ENCODE measurements at regions not wholly inside any gene's neighbourhood (a gene's known extent, or its start where the extent isn't known, plus 50 kb on each side); places are given as distances from the start of the nearest gene placed in this dataset.

- intact Hi-C loops (cut with DNase I; ENCODE audit: low total_unique reads): no loop called here
- Histone ChIP-seq H3K36me3 (no peaks in the 10 kb centered on the region), H3K4me3 (no peak overlapping the region), H3K9me3 (peaks cover 0 to 5% of the 10 kb centered on the region in 2 donors), H3K27ac (no peak overlapping the region), H3K27me3 (no peaks in the 10 kb centered on the region), H3K4me1 (no peaks in the 10 kb centered on the region)
- no peak for DNase-seq (ENCODE audit: low spot score in 2 of 2)
- TF ChIP-seq CTCF (IDR thresholded peaks at IDR 0.05) (no peak), POLR2AphosphoS5 (IDR thresholded peaks at IDR 0.05) (no peak), POLR2A (IDR thresholded peaks at IDR 0.05) (no peak)
These were observed 138.8 kb upstream of the ZBED5 start for GRCh38 chr11:10996678-10997077.

- no peak for TF ChIP-seq POLR2AphosphoS5 (IDR thresholded peaks at IDR 0.05)
- no peak for TF ChIP-seq POLR2A (IDR thresholded peaks at IDR 0.05)
- no peaks in the 10 kb centered on the region for H3K27me3 ChIP-seq
- no peaks in the 10 kb centered on the region for H3K4me1 ChIP-seq
- no peaks in the 10 kb centered on the region for H3K36me3 ChIP-seq
- H3K9me3 ChIP-seq: peaks cover 0 to 5% of the 10 kb centered on the region in 2 donors
- H3K4me3 ChIP-seq: no peak overlapping the region
- intact Hi-C loops (cut with DNase I; ENCODE audit: low total_unique reads): loop anchor here (1.0 kb wide), 1 partner anchor 11 kb away; no protein-coding TSS in a partner anchor
- DNase-seq (ENCODE audit: low spot score in 2 of 2): no peak
- no peak overlapping the region for H3K27ac ChIP-seq
These were observed 135.8 kb upstream of the ZBED5 start for GRCh38 chr11:10993640-10994039.

- intact Hi-C loops (cut with DNase I; ENCODE audit: low total_unique reads): no loop called here
- TF ChIP-seq CTCF (IDR thresholded peaks at IDR 0.05) (no peak), POLR2A (IDR thresholded peaks at IDR 0.05) (no peak), POLR2AphosphoS5 (IDR thresholded peaks at IDR 0.05) (no peak)
- Histone ChIP-seq H3K36me3 (no peaks in the 10 kb centered on the region), H3K27me3 (no peaks in the 10 kb centered on the region), H3K27ac (no peak overlapping the region), H3K9me3 (peaks cover 0 to 5% of the 10 kb centered on the region in 2 donors), H3K4me3 (no peak overlapping the region), H3K4me1 (no peaks in the 10 kb centered on the region)
- no peak for DNase-seq (ENCODE audit: low spot score in 2 of 2)
These were observed 135.3 kb upstream of the ZBED5 start for GRCh38 chr11:10993186-10993585.

GRCh38 chr11:10991393-10991792 is 133.5 kb upstream of the ZBED5 start:
- TF ChIP-seq CTCF (IDR thresholded peaks at IDR 0.05): no peak
- TF ChIP-seq POLR2AphosphoS5 (IDR thresholded peaks at IDR 0.05): no peak
- TF ChIP-seq POLR2A (IDR thresholded peaks at IDR 0.05): no peak
- Histone ChIP-seq H3K36me3 (no peaks in the 10 kb centered on the region), H3K27ac (no peak overlapping the region), H3K4me3 (no peak overlapping the region), H3K27me3 (no peaks in the 10 kb centered on the region), H3K9me3 (peaks cover 0 to 5% of the 10 kb centered on the region in 2 donors), H3K4me1 (no peaks in the 10 kb centered on the region)
- no peak for DNase-seq (ENCODE audit: low spot score in 2 of 2)
- intact Hi-C loops (cut with DNase I; ENCODE audit: low total_unique reads): no loop called here

GRCh38 chr11:10990637-10991193 is 132.9 kb upstream of the ZBED5 start:
- H3K4me1 ChIP-seq: no peaks in the 10 kb centered on the region
- H3K9me3 ChIP-seq: peaks cover 0 to 5% of the 10 kb centered on the region in 2 donors
- no peak for TF ChIP-seq POLR2AphosphoS5 (IDR thresholded peaks at IDR 0.05)
- H3K4me3 ChIP-seq: no peak overlapping the region
- no peak for DNase-seq (ENCODE audit: low spot score in 2 of 2)
- H3K27me3 ChIP-seq: no peaks in the 10 kb centered on the region
- no peaks in the 10 kb centered on the region for H3K36me3 ChIP-seq
- no peak overlapping the region for H3K27ac ChIP-seq
- intact Hi-C loops (cut with DNase I; ENCODE audit: low total_unique reads): no loop called here

- Histone ChIP-seq H3K27ac (no peak overlapping the region), H3K36me3 (no peaks in the 10 kb centered on the region), H3K4me1 (no peaks in the 10 kb centered on the region), H3K4me3 (no peak overlapping the region), H3K9me3 (peaks cover 0 to 5% of the 10 kb centered on the region in 2 donors), H3K27me3 (no peaks in the 10 kb centered on the region)
- intact Hi-C loops (cut with DNase I; ENCODE audit: low total_unique reads): no loop called here
- TF ChIP-seq CTCF (IDR thresholded peaks at IDR 0.05) (no peak), POLR2AphosphoS5 (IDR thresholded peaks at IDR 0.05) (no peak), POLR2A (IDR thresholded peaks at IDR 0.05) (no peak)
- no peak for DNase-seq (ENCODE audit: low spot score in 2 of 2)
These were observed 132.3 kb upstream of the ZBED5 start for GRCh38 chr11:10990160-10990559.
